Hematopoietic multipotent progenitor cell treated with erythropoietin and hydrocortisone succinate and interleukin-3 and kit ligand, for 4 days (in vitro differentiated cells): ENCODE measurements at regions not wholly inside any gene's neighbourhood (a gene's known extent, or its start where the extent isn't known, plus 50 kb on each side); places are given as distances from the start of the nearest gene placed in this dataset.
"Not testable (repeated sequence)": the region's sequence is repeated elsewhere in the genome, so short reads cannot be mapped to it uniquely, and the experiment has no call there.

Source experiments
- DNase-seq: peaks from one replicate; pipeline ENCODE4 v3.0.0-alpha.2; 2015

- no peak for DNase-seq
Measured at GRCh38 chr18:14937271-14937670, 189.3 kb downstream of the ANKRD30B start.

GRCh38 chr18:14939141-14939540, 191.2 kb downstream of the ANKRD30B start:
- DNase-seq = no peak

- not testable (repeated sequence) for DNase-seq
Measured at GRCh38 chr18:14940106-14940505, 192.1 kb downstream of the ANKRD30B start.

- no peak for DNase-seq
Measured at GRCh38 chr18:14940735-14941134, 192.8 kb downstream of the ANKRD30B start.

- DNase-seq = no peak
Measured at GRCh38 chr18:14941256-14941655, 193.3 kb downstream of the ANKRD30B start.

GRCh38 chr18:14941792-14942191, 193.8 kb downstream of the ANKRD30B start:
- no peak for DNase-seq

- no peak for DNase-seq
Measured at GRCh38 chr18:14942275-14942674, 194.3 kb downstream of the ANKRD30B start.

- DNase-seq = no peak
Measured at GRCh38 chr18:14943486-14943885, 195.5 kb downstream of the ANKRD30B start.

GRCh38 chr18:14943967-14944636, 196.1 kb downstream of the ANKRD30B start:
- DNase-seq = no peak

- no peak for DNase-seq
Measured at GRCh38 chr18:14944838-14945237, 196.9 kb downstream of the ANKRD30B start.

- no peak for DNase-seq
Measured at GRCh38 chr18:14945286-14945685, 197.3 kb downstream of the ANKRD30B start.

GRCh38 chr18:14945984-14946383, 198.0 kb downstream of the ANKRD30B start:
- DNase-seq = no peak

- not testable (repeated sequence) for DNase-seq
Measured at GRCh38 chr18:14946741-14947470, 198.9 kb downstream of the ANKRD30B start.

- no peak for DNase-seq
Measured at GRCh38 chr18:14947482-14948162, 199.7 kb downstream of the ANKRD30B start.

GRCh38 chr18:14948163-14948540, 200.2 kb downstream of the ANKRD30B start:
- no peak for DNase-seq

- DNase-seq = no peak
Measured at GRCh38 chr18:14949800-14950664, 202.1 kb downstream of the ANKRD30B start.

- not testable (repeated sequence) for DNase-seq
Measured at GRCh38 chr18:14952444-14953077, 204.6 kb downstream of the ANKRD30B start.

- no peak for DNase-seq
Measured at GRCh38 chr18:14958701-14959100, 210.7 kb downstream of the ANKRD30B start.

GRCh38 chr18:14959550-14959949, 211.6 kb downstream of the ANKRD30B start:
- DNase-seq = no peak

- no peak for DNase-seq
Measured at GRCh38 chr18:14961991-14962390, 214.0 kb downstream of the ANKRD30B start.

GRCh38 chr18:14962626-14963025, 214.7 kb downstream of the ANKRD30B start:
- DNase-seq = no peak

GRCh38 chr18:14963246-14963645, 215.3 kb downstream of the ANKRD30B start:
- DNase-seq = no peak
